GM23248 (cell line): ENCODE measurements at regions not wholly inside any gene's neighbourhood (a gene's known extent, or its start where the extent isn't known, plus 50 kb on each side); places are given as distances from the start of the nearest gene placed in this dataset.

Source experiments
- EZH2 ChIP-seq: fragments of 200-600 bp; sonication (generic); IDR thresholded peaks from 2 replicates; pipeline ENCODE4 v1.6.1; 2018; ENCODE audit warnings: antibody characterized with exemption, mild to moderate bottlenecking; ENCODE audit not compliant: insufficient read depth, poor library complexity, severe bottlenecking
- EZH2phosphoT487 ChIP-seq: fragments of 200-600 bp; sonication (generic); IDR thresholded peaks from 2 replicates; pipeline ENCODE4 v1.6.1; 2018; ENCODE audit warnings: antibody characterized with exemption, moderate library complexity, mild to moderate bottlenecking, low read depth; ENCODE audit not compliant: insufficient read depth

- TF ChIP-seq EZH2 (no peak), EZH2phosphoT487 (no peak)
These were observed 60.8 kb upstream of the SLC35F3 start for GRCh38 chr1:233843525-233844204.
